HG03135 (cell line): ENCODE measurements at regions not wholly inside any gene's neighbourhood (a gene's known extent, or its start where the extent isn't known, plus 50 kb on each side); places are given as distances from the start of the nearest gene placed in this dataset.
"Not testable (repeated sequence)": the region's sequence is repeated elsewhere in the genome, so short reads cannot be mapped to it uniquely, and the experiment has no call there.

Experiments
- ATAC-seq: cut with Tn5 transposase; IDR thresholded peaks from one replicate; pipeline ENCODE4 v1.9.1; 2021; ENCODE audit warnings: mild to moderate bottlenecking, moderate library complexity; ENCODE audit not compliant: unreplicated experiment

DNA sequence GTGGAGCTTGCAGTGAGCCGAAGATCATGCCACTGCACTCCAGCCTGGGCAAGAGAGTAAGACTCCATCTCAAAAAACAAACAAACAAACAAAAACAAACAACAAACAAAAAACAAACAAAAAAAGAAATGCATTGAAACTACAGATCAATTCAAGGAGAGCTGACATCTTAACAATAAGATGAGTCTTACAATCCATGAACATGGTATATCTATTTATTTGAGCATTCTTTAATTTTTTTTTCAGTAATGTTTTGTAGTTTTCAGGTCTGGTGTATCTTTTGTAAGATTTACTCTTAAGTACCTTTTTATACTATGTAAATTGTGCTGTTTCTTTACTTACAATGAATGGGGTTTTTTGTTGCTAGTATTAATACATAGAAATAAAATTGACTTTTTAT, 140.1 kb upstream of the DAPK1 start:
- ATAC-seq: no peak

DNA sequence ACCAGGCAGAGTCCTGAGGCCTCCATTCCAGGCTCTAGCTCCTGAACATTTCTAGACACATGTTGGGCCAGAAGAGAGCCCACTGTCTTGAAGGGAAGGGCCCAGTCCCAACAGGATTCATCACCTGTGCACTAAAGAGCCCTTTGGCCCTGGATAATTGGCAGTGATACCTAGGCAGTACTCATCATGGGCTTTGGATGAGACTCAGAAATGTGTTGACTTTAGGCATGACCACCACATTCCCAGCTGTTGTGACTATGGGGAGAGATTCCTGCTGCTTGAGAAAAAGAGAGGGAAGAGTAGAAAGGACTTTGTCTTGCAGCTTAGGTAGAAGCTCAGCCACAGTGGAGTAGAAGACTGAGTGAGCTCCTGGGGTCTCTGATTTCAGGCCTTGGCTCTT, 138.4 kb upstream of the DAPK1 start:
- ATAC-seq: no peak

DNA sequence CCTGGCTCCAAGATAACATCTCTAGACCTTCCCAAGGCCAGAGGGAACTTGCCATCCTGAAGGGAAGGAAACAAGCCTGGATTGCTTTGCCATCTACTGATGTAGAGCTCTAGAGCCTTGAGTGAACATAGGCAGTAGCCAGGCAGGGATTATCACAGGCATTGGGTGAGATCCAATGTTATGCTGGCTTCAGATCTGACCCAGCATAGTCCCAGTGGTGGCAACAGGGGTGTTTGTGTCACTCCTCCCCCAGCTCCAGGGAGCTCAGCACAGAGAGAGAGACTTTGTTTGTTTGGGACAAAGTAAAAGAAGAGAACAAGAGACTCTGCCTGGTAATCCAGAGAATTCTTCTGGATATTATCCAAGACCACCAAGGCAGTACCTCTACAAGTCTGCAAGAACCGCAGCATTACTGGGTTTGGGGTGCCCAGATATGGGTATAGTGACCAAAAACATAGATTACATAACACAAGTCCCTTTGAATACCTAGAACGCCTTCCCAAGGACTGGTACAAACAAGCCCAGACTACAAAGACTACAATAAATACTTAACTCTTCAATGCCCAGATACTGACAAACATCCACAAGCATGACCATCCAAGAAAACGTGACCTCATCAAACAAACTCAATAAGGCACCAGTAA, 137.6 kb upstream of the DAPK1 start:
- no peak for ATAC-seq

DNA sequence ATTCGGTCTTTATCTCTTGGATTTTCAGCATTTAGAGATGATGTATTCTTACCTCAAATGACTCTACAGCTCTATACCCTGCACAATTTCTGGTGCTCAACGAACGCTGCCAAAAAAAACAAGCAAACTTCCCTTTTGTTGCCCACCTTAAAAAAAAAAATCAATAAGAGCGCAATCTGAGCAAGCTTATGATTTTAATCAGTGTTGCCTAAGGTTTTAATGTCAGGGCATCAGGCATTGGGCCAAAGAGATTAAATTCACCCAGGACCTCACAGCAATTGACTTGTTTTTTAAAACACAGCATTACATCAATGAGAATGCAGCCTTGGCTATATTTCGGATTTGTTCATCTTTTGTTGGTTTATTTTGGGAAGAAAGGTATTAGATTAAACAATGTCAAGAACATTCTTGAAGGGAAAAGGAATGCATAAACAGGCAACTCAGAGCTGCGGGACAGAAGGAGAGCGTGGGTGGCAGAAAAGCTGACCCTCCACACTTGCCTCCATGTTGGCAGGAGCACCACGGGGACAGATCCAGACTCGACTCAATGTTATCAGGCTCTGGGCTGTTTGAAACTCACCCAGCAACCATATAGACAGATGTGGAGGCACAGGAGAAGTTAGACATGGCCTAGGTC, 127.5 kb upstream of the DAPK1 start:
- no peak for ATAC-seq

DNA sequence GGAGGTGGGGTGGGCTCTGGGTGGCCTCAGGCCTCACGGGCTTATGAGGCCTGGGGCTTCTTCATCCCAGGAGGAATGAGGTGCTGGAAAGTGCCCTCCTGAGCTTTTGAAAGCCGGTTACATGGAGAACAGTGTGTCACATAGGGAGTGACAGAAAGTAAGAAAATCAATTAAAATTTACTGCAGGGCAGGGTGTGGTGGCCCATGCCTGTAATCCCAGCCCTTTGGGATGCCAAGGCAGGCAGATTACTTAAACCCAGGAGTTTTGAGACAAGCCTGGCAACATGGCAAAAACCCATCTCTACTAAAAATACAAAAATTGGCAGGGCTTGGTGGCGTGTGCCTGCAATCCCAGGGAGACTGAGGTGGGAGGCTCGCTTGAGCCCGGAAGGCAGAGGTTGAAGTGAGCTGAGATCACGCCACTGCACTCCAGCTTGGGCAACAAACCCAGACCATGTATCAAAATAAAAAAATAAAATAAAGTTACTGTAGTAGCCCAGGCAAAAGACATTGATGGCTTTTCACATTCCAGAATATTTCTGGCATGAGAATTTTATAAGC, 125.8 kb upstream of the DAPK1 start:
- ATAC-seq: no peak

DNA sequence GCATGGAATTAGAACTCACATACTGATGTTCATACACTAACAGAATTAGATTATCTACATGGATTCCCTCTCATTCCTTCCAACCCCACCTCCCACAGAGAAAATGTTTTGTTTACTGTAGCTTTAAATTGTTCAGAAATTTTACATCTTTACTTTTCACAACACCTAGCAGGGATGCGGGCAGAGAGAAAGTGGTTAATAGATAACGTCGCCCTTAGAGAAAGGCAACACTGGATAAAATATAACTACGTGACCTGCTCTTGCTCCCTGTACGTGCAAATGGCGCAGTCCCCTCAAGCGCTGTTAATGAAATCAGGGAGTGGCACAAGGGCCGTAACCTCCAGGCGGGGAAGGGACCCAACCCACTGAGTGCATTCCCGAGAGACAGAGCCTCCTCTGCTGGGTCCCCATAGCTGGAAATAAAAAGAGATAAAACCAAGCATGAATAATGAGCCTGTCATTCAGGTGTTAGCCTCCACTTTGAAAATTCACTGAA, 125.3 kb upstream of the DAPK1 start:
- no peak for ATAC-seq

DNA sequence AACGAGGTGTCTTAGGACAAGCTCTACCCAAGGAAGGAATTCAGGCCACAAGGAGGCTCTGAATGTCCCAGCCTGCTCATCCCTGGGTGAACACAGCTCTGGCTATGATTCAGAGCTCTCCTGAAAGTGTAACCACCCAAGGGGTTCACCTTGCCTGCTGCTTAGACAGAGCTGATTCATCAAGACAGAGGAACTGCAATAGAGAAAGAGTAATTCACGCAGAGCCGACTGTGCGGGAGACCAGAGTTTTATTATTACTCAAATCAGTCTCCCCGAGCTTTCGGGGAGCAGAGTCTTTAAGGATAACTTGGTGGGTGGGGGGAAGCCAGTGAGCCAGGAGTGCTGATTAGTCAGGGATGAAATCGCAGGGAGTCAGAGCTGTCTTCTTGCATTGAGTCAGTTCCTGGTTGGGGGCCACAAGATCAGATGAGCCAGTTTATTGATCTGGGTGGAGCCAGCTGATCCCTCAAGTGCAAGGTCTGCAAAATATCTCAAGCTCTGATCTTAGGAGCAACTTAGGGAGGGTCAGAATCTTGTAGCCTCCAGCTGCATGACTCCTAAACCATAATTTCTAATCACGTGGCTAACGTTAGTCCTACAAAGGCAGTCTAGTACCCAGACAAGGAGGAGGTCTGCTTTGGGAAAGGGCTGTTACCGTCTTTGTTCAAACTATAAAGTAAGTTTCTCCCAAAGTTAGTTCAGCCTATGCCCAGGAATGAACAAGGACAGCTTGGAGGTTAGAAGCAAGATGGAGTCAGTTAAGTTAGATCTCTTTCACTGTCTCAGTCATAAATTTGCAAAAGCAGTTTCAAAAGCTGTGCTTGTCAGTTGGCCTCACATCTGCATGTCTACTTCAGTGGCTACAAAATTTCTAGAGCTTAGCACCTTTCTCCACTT, 123.4 kb upstream of the DAPK1 start:
- ATAC-seq: not testable (repeated sequence)

DNA sequence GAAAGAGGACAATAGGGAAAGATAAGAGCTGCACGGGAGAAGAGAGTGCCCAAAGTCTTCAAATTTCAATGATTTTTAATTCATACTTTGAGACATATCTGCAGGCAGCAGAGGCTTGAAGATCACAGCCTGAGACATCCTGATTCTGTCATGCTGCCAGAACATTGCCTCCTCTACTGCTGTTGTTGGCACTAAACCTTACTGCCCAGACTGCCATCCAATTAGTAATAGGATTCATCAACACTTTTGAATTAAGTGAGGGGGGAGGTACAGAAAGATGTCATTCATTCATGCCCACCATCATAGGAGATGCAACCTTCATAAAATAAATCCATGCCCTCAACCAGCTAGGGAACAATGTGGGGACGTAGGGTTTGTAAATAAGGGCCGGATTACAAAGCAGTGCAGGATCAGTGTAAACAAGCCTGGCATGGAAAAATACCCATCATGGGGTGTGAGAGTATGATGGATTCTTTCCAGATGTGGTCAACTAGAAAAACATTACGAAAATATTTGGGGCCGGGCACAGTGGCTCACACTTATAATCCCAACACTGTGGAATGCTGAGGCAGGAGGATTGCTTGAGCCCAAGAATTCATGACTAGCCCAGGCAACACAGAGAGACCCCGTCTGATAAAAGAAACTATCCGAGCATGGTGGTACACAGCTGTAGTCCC, 122.1 kb upstream of the DAPK1 start:
- no peak for ATAC-seq

DNA sequence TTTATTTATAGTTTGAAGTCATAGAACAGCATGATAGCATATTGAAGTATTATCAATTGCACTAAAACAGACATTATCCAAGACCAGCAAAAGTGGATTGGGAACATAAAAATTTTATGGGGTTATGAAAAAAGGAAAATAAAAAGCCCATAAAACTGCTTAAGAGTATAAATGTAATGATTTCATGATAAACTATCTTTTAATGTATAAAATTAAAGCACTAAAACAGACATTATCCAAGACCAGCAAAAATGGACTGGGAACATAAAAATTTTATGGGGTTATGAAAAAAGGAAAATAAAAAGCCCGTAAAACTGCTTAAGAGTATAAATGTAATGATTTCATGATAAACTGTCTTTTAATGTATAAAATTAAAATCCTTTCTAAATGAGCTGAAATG, 119.0 kb upstream of the DAPK1 start:
- no peak for ATAC-seq

DNA sequence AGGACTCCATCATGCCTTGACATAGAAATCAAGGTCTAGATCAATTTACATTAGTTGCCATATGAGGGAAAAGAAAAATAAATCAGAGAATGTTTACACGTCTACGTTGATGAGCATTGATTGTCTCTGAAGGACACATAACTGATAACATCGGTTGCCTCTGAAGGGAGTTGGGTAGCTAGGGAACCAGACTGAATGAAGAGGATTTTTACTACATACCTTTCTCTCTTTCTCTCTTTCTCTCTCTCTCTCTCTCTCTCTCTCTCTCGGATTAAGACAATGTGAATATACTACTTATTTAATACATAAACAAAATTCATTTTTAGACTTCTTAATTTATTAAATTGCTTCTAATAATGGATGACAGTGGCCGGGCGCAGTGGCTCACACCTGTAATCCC, 118.4 kb upstream of the DAPK1 start:
- no peak for ATAC-seq

DNA sequence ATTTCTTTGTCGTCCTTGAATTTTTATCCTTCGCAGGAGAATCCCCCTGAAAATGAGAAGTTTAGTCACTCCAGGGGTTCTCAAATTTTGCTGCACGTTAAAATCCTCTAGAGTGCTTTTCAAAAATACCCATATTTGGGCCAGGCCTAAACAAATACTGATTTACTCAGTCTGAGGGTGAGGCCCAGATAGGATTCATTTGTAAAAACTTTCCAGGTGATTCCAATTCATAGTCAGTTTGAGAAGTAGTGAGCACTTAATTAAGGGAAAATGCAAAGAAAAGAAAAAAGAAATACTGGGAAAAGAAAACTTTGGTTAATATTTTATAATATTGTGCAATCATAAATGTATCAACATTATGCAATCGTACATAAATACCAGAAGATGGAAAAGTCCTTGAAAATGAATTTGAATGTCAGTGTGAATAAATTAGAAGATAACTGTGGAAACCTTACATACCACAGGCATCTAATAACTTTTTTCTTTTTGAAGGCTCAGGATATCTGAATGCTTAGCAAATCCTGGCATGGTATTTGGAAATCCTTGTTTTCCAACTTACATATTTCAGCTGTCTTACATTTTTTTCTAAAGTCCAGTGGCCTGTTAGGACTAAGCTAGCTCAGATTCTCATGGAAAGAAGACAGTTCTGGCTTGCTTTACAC, 116.5 kb upstream of the DAPK1 start:
- ATAC-seq: no peak

DNA sequence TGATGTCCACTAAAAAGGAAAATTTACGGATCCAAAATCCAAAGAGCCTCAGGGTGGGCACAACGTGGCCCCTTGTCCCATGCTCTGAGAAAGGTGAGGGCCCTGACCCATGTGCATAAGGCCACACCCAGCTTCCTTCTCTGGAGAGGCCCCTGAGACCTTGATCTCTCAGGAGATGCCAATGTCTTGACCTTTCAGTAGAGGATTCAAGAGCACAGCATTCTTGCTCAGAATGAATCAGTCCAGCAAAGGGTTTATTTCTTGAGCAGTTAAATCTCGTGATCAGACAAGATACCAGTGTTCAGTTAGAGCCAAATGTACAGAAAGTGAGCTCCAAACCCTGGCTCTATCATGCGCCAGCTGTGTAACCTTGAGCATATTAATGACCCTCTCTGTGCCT, 115.9 kb upstream of the DAPK1 start:
- ATAC-seq: no peak

DNA sequence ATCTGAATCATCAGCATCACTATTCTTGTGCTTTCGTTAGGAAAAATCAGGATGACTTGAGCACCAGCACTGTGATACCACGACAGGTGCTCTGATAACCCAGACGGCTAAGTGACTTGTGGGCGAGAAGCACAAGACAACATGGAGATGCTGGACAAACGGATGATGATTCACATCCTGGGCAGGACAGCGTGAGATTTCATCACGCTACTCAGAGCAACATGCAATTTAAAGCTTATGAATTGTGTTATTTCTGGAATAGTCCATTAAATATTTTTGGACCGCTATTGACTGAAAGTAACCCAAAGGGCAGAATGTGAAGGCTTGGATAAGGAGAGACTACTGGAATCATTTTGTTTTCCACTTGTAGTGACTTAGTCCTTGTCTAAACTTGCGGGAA, 114.8 kb upstream of the DAPK1 start:
- no peak for ATAC-seq

DNA sequence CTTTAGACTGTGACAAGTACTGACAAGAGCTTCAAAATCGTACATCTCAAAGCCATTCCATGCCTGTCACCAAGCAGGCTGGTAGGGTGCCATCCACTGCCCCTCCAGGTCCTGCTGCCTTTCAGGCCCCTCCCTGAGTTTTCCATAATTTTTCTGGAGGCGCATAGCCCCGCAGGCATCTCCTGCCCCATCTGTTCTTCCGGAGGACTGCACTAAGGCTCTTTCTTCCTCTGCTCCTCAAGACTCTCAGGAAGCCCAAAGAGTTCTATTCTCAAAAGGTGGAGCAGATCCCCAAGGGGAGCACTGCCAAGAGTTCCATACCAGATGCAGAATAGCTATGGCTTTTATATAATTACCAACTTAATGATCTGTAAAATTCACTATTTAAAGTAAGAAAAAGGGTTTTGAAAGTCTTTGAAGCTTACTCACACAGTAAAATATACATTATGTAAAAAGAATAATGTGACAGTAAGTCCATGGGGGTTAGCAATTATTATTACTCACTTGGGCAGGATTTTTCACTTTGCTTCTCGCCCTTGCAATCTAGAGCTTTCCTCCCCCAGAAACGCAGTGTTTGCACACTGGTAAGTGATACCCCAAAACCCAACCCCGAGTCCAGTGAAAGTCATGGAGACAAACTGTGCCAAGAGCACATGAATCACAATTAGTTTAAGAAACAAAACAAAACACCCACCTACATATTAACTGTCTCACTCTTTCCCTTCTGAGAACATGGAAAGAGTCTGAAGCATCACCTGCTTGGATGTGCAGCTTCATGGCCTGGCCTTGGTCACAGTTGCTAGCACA, 114.1 kb upstream of the DAPK1 start:
- no peak for ATAC-seq

DNA sequence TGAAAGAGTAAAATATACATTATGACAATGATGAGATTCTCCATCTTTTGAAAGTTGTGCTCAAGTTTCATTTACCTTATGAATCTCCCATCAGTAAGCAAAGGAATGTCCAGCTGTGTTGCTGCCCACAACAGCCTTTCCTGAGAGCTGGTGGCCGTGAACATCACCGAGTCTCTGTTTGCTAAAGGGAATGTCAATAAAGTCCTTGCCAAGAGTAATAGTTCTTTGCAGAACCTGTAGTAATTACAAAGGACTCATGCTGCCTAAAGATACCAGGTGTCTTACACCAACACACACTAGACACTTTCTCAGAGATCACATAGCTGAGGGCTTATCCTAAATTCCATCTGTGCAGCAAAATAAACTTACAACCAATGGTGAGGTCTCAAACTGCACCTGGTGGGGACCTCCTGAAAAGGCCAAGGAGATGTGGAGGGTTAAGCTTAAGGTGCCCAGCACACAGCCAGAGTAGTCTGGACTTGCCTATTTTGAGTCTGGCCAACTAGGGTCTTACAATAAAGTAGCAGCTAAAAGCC, 111.1 kb upstream of the DAPK1 start:
- no peak for ATAC-seq

DNA sequence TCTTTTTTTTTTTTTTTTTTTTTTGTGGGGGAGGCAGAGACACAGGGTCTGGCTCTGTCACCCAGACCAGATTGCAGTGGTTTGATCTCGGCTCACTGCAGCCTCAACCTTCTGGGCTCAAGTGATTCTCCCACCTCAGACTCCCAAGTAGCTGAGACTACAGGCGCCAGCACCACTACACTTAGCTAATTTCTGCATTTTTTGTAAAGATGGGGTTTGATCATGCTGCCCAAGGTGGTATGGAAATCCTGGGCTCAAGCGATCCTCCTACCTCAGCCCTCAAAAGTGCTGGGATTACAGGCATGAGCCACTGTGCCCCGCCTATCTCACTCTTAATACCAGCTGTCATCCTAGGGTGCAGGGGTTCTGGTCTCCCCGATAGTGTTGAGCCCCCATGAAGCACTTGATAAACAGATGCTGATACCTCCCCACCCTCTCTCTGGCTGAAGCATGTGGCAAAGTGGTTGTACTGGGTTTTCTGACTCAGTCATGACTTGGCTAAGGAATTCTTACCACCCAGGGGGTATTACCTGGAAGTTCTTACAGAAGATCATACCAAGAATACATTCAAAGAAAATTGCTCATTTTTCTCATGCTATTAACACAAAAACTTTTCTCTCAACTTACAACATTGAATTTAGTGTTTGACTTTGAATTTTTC, 110.2 kb upstream of the DAPK1 start:
- ATAC-seq: no peak

DNA sequence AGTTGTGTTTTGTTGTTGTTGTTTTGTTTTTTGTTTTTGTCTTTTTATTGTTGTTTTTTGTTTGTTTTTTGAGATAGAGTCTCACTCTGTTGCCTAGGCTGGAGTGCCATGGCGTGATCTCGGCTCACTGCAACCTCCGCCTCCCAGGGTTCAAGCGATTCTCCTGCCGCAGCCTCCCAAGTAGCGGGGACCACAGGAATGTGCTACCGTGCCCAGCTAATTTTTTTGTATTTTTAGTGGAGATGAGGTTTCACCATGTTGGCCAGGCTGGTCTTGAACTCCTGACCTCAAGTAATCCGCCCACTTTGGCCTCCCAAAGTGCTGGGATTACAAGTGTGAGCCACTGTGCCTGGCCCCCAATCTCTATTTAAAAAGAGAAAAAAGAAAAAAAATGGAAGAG, 109.0 kb upstream of the DAPK1 start:
- not testable (repeated sequence) for ATAC-seq

DNA sequence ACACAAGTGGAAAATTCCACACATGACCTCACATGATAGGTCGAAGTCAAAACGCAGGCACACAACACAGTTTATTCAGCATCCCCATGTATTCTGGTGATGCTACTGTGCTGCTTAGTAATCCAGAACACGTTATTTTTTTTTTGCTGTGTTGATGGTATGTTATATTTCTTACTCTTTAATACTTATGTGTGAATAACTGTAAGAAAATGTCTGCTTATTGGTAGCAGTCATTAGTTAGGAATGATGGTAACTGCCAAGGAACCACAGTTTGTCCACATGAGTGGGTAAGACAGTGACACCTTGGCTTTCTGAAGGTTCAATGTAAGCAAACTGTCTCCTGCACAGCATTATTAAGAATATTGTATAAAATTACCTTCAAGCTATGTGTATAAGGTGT, 107.7 kb upstream of the DAPK1 start:
- no peak for ATAC-seq

DNA sequence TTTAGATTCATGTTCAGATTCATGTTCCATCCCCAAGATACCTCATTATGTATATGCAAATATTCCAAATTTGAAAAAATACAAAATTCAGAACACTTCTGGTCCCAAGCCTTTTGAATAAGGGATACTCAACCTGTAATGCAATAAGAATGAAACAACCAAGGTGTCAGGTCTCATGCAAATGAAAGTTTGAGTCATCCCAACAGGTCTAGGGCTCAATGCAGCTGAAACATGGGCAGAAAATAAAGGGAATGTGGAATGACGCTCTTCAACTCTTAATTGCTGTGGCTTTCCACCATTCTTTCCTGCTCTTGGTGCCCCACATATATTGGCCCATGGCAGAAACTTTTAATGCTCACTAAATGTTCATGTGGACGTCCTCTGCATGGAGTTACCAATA, 107.3 kb upstream of the DAPK1 start:
- ATAC-seq: no peak
